ENCODE measurements at regions not wholly inside any gene's neighbourhood (a gene's known extent, or its start where the extent isn't known, plus 50 kb on each side); places are given as distances from the start of the nearest gene placed in this dataset.

- no peak for DNase-seq (ENCODE audit: low spot score)
Measured at GRCh38 chr3:178260887-178261565, 275.2 kb upstream of the KCNMB2 start.

- peak; percentile 21 for DNase-seq (ENCODE audit: low spot score)
Measured at GRCh38 chr3:178263236-178263916, 272.9 kb upstream of the KCNMB2 start.

- no peak for DNase-seq (ENCODE audit: low spot score)
Measured at GRCh38 chr3:178267158-178267844, 268.9 kb upstream of the KCNMB2 start.

- DNase-seq (ENCODE audit: low spot score), result no peak
Measured at GRCh38 chr3:178270838-178271237, 265.4 kb upstream of the KCNMB2 start.

- DNase-seq (ENCODE audit: low spot score), result no peak
Measured at GRCh38 chr3:178271740-178272387, 264.4 kb upstream of the KCNMB2 start.

- DNase-seq (ENCODE audit: low spot score), result no peak
Measured at GRCh38 chr3:178272841-178273240, 263.4 kb upstream of the KCNMB2 start.

- no peak for DNase-seq (ENCODE audit: low spot score)
Measured at GRCh38 chr3:178274711-178275110, 261.5 kb upstream of the KCNMB2 start.

- no peak for DNase-seq (ENCODE audit: low spot score)
Measured at GRCh38 chr3:178275311-178275710, 260.9 kb upstream of the KCNMB2 start.

GRCh38 chr3:178275793-178276192, 260.4 kb upstream of the KCNMB2 start:
- no peak for DNase-seq (ENCODE audit: low spot score)

GRCh38 chr3:178277605-178278004, 258.6 kb upstream of the KCNMB2 start:
- no peak for DNase-seq (ENCODE audit: low spot score)

- no peak for DNase-seq (ENCODE audit: low spot score)
Measured at GRCh38 chr3:178283561-178283960, 252.7 kb upstream of the KCNMB2 start.

GRCh38 chr3:178284181-178284580, 252.1 kb upstream of the KCNMB2 start:
- DNase-seq (ENCODE audit: low spot score), result no peak

GRCh38 chr3:178288074-178288473, 248.2 kb upstream of the KCNMB2 start:
- no peak for DNase-seq (ENCODE audit: low spot score)

GRCh38 chr3:178289544-178290160, 246.6 kb upstream of the KCNMB2 start:
- DNase-seq (ENCODE audit: low spot score), result no peak

GRCh38 chr3:178291574-178292370, 244.5 kb upstream of the KCNMB2 start:
- no peak for DNase-seq (ENCODE audit: low spot score)

- no peak for DNase-seq (ENCODE audit: low spot score)
Measured at GRCh38 chr3:178295292-178295912, 240.8 kb upstream of the KCNMB2 start.

GRCh38 chr3:178297199-178297598, 239.0 kb upstream of the KCNMB2 start:
- DNase-seq (ENCODE audit: low spot score), result no peak

GRCh38 chr3:178297740-178298139, 238.5 kb upstream of the KCNMB2 start:
- DNase-seq (ENCODE audit: low spot score), result no peak

GRCh38 chr3:178300441-178300959, 235.7 kb upstream of the KCNMB2 start:
- no peak for DNase-seq (ENCODE audit: low spot score)
